ENCODE measurements at regions not wholly inside any gene's neighbourhood (a gene's known extent, or its start where the extent isn't known, plus 50 kb on each side); places are given as distances from the start of the nearest gene placed in this dataset.

GRCh38 chr4:162706051-162706450 is 460.6 kb downstream of the NAF1 start:
- TF ChIP-seq, protein P1, sequence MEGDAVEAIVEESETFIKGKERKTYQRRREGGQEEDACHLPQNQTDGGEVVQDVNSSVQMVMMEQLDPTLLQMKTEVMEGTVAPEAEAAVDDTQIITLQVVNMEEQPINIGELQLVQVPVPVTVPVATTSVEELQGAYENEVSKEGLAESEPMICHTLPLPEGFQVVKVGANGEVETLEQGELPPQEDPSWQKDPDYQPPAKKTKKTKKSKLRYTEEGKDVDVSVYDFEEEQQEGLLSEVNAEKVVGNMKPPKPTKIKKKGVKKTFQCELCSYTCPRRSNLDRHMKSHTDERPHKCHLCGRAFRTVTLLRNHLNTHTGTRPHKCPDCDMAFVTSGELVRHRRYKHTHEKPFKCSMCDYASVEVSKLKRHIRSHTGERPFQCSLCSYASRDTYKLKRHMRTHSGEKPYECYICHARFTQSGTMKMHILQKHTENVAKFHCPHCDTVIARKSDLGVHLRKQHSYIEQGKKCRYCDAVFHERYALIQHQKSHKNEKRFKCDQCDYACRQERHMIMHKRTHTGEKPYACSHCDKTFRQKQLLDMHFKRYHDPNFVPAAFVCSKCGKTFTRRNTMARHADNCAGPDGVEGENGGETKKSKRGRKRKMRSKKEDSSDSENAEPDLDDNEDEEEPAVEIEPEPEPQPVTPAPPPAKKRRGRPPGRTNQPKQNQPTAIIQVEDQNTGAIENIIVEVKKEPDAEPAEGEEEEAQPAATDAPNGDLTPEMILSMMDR (conservative IDR thresholded peaks at IDR 0.05; ENCODE audit: low read length) = no peak
- no peak for TF ChIP-seq EZH2phosphoT487 (IDR thresholded peaks at IDR 0.05; ENCODE audit: borderline replicate concordance)

Data from Loucy (cell line).